Sigmoid colon (tissue), 4 donors: ENCODE measurements at regions not wholly inside any gene's neighbourhood (a gene's known extent, or its start where the extent isn't known, plus 50 kb on each side); places are given as distances from the start of the nearest gene placed in this dataset.

ENCODE experiments used
- EP300 ChIP-seq, 4 donors: sonication (generic); formaldehyde crosslinking; IDR thresholded peaks; one replicate each; pipeline ENCODE4 v1.6.1; 2017; ENCODE audit warnings: antibody characterized with exemption in 4 of 4
- POLR2A ChIP-seq, 2 donors: fragments of 450-650 bp; IDR thresholded peaks; one replicate each; pipeline ENCODE4 v1.6.1; 2016; ENCODE audit warnings: antibody characterized with exemption in 2 of 2, mild to moderate bottlenecking in 2 of 2, moderate library complexity in 2 of 2
- POLR2AphosphoS5 ChIP-seq, 4 donors: sonication (generic); formaldehyde crosslinking; IDR thresholded peaks; one replicate each; pipeline ENCODE4 v1.6.1; 2017; ENCODE audit warnings: antibody characterized with exemption in 4 of 4
- TF ChIP-seq, protein P1 (sequence below), 4 experiments: fragments of 450-650 bp in 3 of 4; fragments of 200-600 bp in 1 of 4; IDR thresholded peaks; one replicate each; pipeline ENCODE4 v1.5.1; 2016 to 2019; ENCODE audit warnings: antibody characterized with exemption in 4 of 4, mild to moderate bottlenecking in 3 of 4, moderate library complexity in 2 of 4

DNA sequence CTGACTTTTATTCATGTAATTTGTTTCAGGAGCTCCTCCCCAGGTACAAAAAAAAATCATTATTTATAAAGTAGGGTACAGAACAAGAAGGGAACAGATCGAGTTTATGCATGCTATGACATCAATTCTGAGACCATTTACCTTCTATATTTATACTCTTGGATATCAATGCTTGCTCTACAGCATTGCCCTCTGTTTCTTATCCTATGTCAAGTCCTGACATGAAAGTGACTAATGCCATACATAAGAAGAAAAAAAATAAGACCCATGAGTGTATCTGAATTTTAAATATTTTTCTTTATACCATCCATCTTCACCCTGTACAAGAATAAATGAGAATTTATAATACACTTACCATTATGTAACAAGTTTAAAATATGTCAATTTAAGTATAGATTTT lies 2016.3 kb upstream of the CDH9 start:
- TF ChIP-seq, protein P1, sequence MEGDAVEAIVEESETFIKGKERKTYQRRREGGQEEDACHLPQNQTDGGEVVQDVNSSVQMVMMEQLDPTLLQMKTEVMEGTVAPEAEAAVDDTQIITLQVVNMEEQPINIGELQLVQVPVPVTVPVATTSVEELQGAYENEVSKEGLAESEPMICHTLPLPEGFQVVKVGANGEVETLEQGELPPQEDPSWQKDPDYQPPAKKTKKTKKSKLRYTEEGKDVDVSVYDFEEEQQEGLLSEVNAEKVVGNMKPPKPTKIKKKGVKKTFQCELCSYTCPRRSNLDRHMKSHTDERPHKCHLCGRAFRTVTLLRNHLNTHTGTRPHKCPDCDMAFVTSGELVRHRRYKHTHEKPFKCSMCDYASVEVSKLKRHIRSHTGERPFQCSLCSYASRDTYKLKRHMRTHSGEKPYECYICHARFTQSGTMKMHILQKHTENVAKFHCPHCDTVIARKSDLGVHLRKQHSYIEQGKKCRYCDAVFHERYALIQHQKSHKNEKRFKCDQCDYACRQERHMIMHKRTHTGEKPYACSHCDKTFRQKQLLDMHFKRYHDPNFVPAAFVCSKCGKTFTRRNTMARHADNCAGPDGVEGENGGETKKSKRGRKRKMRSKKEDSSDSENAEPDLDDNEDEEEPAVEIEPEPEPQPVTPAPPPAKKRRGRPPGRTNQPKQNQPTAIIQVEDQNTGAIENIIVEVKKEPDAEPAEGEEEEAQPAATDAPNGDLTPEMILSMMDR (IDR thresholded peaks at IDR 0.05): no peak
- TF ChIP-seq EP300 (IDR thresholded peaks at IDR 0.05): no peak
- TF ChIP-seq POLR2A (IDR thresholded peaks at IDR 0.05): no peak
- TF ChIP-seq POLR2AphosphoS5 (IDR thresholded peaks at IDR 0.05): no peak
